ENCODE measurements at regions not wholly inside any gene's neighbourhood (a gene's known extent, or its start where the extent isn't known, plus 50 kb on each side); places are given as distances from the start of the nearest gene placed in this dataset.

GRCh38 chr9:26695298-26695622 lies 197.3 kb downstream of the CAAP1 start:
- Histone ChIP-seq H4K20me1 (replicated peaks in 1 of 2; ENCODE audit: control insufficient read depth in 1 of 2, insufficient read depth in 2 of 2, low read length in 2 of 2) (no peaks in the 10 kb centered on the region), H3K79me2 (ENCODE audit: control insufficient read depth in 1 of 2, insufficient read depth in 2 of 2, low read length in 2 of 2) (no peaks in the 10 kb centered on the region), H3K27ac (ENCODE audit: low read depth, low read length) (no peak overlapping the region), H3K27me3 (replicated peaks in 1 of 4; ENCODE audit: control insufficient read depth in 3 of 4, extremely low read depth in 1 of 4, insufficient read depth in 3 of 4, low read length in 3 of 4) (no peaks in the 10 kb centered on the region), H2BK120ac (replicated peaks; ENCODE audit: low read depth, low read length) (no peak overlapping the region), H2AFZ (ENCODE audit: low read length) (no peak overlapping the region), H4K8ac (ENCODE audit: extremely low read depth, insufficient read depth, low read length) (no peak overlapping the region), H3K4me3 (ENCODE audit: extremely low read depth in 1 of 4, insufficient read depth in 2 of 4, low read depth in 3 of 4, low read length in 4 of 4) (no peak overlapping the region), H3K23ac (ENCODE audit: insufficient read length) (no peak overlapping the region), H3K79me1 (ENCODE audit: low read depth, low read length) (no peaks in the 10 kb centered on the region), H3K23me2 (ENCODE audit: low read depth, low read length) (no peaks in the 10 kb centered on the region), H4K5ac (ENCODE audit: insufficient read length, low read depth, low read length) (no peak overlapping the region), H3K9me3 (ENCODE audit: insufficient read depth in 2 of 2, low read depth in 1 of 2, low read length in 1 of 2) (no peaks in the 10 kb centered on the region), H3K9ac (replicated peaks in 1 of 4; ENCODE audit: extremely low read depth in 1 of 4, low read depth in 3 of 4, low read length in 3 of 4) (no peak overlapping the region), H2BK12ac (ENCODE audit: low read depth, low read length) (no peak overlapping the region), H4K91ac (replicated peaks; ENCODE audit: insufficient read length, low read length) (no peak overlapping the region), H3K36me3 (ENCODE audit: control insufficient read depth in 2 of 4, insufficient read depth in 4 of 4, low read length in 3 of 4) (no peaks in the 10 kb centered on the region), H3K56ac (replicated peaks; ENCODE audit: insufficient read length, low read depth, low read length) (no peak overlapping the region), H3K4ac (replicated peaks; ENCODE audit: insufficient read length, low read depth, low read length) (no peak overlapping the region), H2BK5ac (ENCODE audit: low read depth, low read length) (no peak overlapping the region), H2AK5ac (ENCODE audit: low read depth, low read length) (no peak overlapping the region), H2BK20ac (ENCODE audit: low read length) (no peak overlapping the region), H3K14ac (ENCODE audit: insufficient read length) (no peak overlapping the region), H3K4me2 (ENCODE audit: insufficient read depth in 1 of 2, low read depth in 2 of 2, low read length in 2 of 2) (no peak overlapping the region), H2BK15ac (ENCODE audit: low read length) (no peak overlapping the region), H3K4me1 (replicated peaks in 1 of 4; ENCODE audit: control insufficient read depth in 3 of 4, insufficient read depth in 4 of 4, low read length in 3 of 4) (no peaks in the 10 kb centered on the region), H3K18ac (ENCODE audit: extremely low read depth, low read length) (no peak overlapping the region)
- DNase-seq (ENCODE audit: low read depth in 1 of 2, low spot score in 2 of 2) = no peak
- FAIRE-seq = no peak
- POLR2A ChIA-PET (ENCODE audit: partially characterized antibody) = no interaction called here
- WGBS, 2 experiments (ENCODE audit: extremely low coverage in 1 of 2, insufficient coverage in 1 of 2, insufficient read length in 1 of 2, insufficient replicate concordance in 2 of 2, low coverage in 1 of 2, low lambda C conversion rate in 2 of 2, missing lambda C conversion rate in 1 of 2) = 96% methylated on average over 1 of the region's 1 CpG; no CpG with 5 or more reads in 1 of the 2 experiments
- TF ChIP-seq NANOG (IDR thresholded peaks at IDR 0.05; ENCODE audit: insufficient read depth, low read depth, low read length, poor library complexity, severe bottlenecking) = no peak
- TF ChIP-seq SP1 (IDR thresholded peaks at IDR 0.05; ENCODE audit: low read depth, low read length) = no peak
- no peak for TF ChIP-seq CTBP2 (IDR thresholded peaks at IDR 0.05; ENCODE audit: borderline replicate concordance, insufficient read depth, insufficient read length, low read length)
- TF ChIP-seq BRCA1 (IDR thresholded peaks at IDR 0.05; ENCODE audit: low read depth, low read length) = no peak
- TF ChIP-seq EZH2 (IDR thresholded peaks at IDR 0.05; ENCODE audit: low read depth, low read length, severe bottlenecking) = no peak
- TF ChIP-seq RBBP5 (IDR thresholded peaks at IDR 0.05; ENCODE audit: borderline replicate concordance, low read depth, low read length) = no peak
- no peak for TF ChIP-seq TBP (IDR thresholded peaks at IDR 0.05; ENCODE audit: low read depth, low read length)
- TF ChIP-seq YY1 (IDR thresholded peaks at IDR 0.05; ENCODE audit: low read depth, low read length) = no peak
- no peak for TF ChIP-seq POU5F1 (IDR thresholded peaks at IDR 0.05; ENCODE audit: low read depth, low read length)
- TF ChIP-seq HDAC2 (IDR thresholded peaks at IDR 0.05; ENCODE audit: borderline replicate concordance in 1 of 2, low read depth in 2 of 2, low read length in 2 of 2) = no peak
- TF ChIP-seq RFX5 (IDR thresholded peaks at IDR 0.05; ENCODE audit: borderline replicate concordance, low read depth, low read length) = no peak
- no peak for TF ChIP-seq CHD2 (IDR thresholded peaks at IDR 0.05; ENCODE audit: low read length)
- CTCF ChIA-PET (ENCODE audit: partially characterized antibody) = interaction anchor here (0.7 kb wide), 1 partner anchor 48 kb away, joined by 3 read pairs; no protein-coding TSS in a partner anchor
